Mucosa of descending colon (tissue), 3 donors: ENCODE measurements at regions not wholly inside any gene's neighbourhood (a gene's known extent, or its start where the extent isn't known, plus 50 kb on each side); places are given as distances from the start of the nearest gene placed in this dataset.
"Not testable (repeated sequence)": the region's sequence is repeated elsewhere in the genome, so short reads cannot be mapped to it uniquely, and the experiment has no call there.

Experiments
- ATAC-seq: fragments of 200-7000 bp; cut with Tn5 transposase; one replicate; pipeline ENCODE4 v1.9.1; 2020; ENCODE audit warnings: mild to moderate bottlenecking, moderate library complexity
- DNase-seq, 3 donors: peaks; one replicate each; pipeline ENCODE4 v3.0.0-alpha.2; 2020
- H3K36me3 ChIP-seq: fragments of 200-600 bp; one replicate; pipeline ENCODE4 v1.8.0; 2021; ENCODE audit warnings: low read depth, mild to moderate bottlenecking
- H3K4me1 ChIP-seq: fragments of 200-600 bp; one replicate; pipeline ENCODE4 v1.8.0; 2021; ENCODE audit warnings: low read depth, mild to moderate bottlenecking
- H3K4me3 ChIP-seq: fragments of 200-600 bp; one replicate; pipeline ENCODE4 v1.8.0; 2021; ENCODE audit warnings: mild to moderate bottlenecking
- H3K9me3 ChIP-seq: fragments of 200-600 bp; one replicate; pipeline ENCODE4 v1.8.0; 2021; ENCODE audit warnings: mild to moderate bottlenecking
- CTCF ChIP-seq: fragments of 200-600 bp; IDR thresholded peaks from one replicate; pipeline ENCODE4 v1.8.0; 2022; ENCODE audit warnings: antibody characterized with exemption, mild to moderate bottlenecking
- intact Hi-C, 2 donors: fragments of 100-400 bp; cut with DNase I in 1 of 2; cut with micrococcal nuclease in 1 of 2; formaldehyde crosslinking; loops; one replicate each; pipeline versions ENCODE4 v1.11.0 to v1.11.1; 2022; cut with DNase I, micrococcal nuclease
- donor health status: DM: no; HTN: no; CAD: no; lungs with moderate emphysema.
- donor health status: DM: no; HTN: no; CAD: no.
- donor health status: DM: no; HTN: yes; CAD: no.

GRCh38 chr2:48092846-48093803, 186.8 kb upstream of the FBXO11 start:
- no peak for DNase-seq
- no peak overlapping the region for H3K4me3 ChIP-seq
- intact Hi-C loops, result no loop called here
- no peaks in the 10 kb centered on the region for H3K9me3 ChIP-seq
- H3K4me1 ChIP-seq, result no peaks in the 10 kb centered on the region
- no peak for ATAC-seq
- H3K36me3 ChIP-seq, result no peaks in the 10 kb centered on the region
- no peak for TF ChIP-seq CTCF

- H3K9me3 ChIP-seq, DNase-seq, H3K4me3 ChIP-seq, H3K36me3 ChIP-seq, ATAC-seq, H3K4me1 ChIP-seq, intact Hi-C loops: not testable (repeated sequence)
Measured at GRCh38 chr2:48096765-48097164, 190.5 kb upstream of the FBXO11 start.

- Histone ChIP-seq H3K4me3 (no peak overlapping the region), H3K9me3 (no peaks in the 10 kb centered on the region), H3K4me1 (no peaks in the 10 kb centered on the region), H3K36me3 (no peaks in the 10 kb centered on the region)
- no peak for ATAC-seq
- DNase-seq, result no peak
- intact Hi-C loops, result no loop called here
- no peak for TF ChIP-seq CTCF
Measured at GRCh38 chr2:48098539-48098938, 192.2 kb upstream of the FBXO11 start.

GRCh38 chr2:48104418-48104817, 198.1 kb upstream of the FBXO11 start:
- TF ChIP-seq CTCF, result no peak
- Histone ChIP-seq H3K9me3 (no peaks in the 10 kb centered on the region), H3K4me1 (no peaks in the 10 kb centered on the region), H3K4me3 (no peak overlapping the region), H3K36me3 (no peaks in the 10 kb centered on the region)
- intact Hi-C loops, result loop anchor here in 1 of 2 donors (10.0 kb wide), 1 partner anchor 250 kb away; no protein-coding TSS in a partner anchor
- no peak for ATAC-seq
- DNase-seq, result no peak

- TF ChIP-seq CTCF, result no peak
- Histone ChIP-seq H3K4me3 (no peak overlapping the region), H3K9me3 (no peaks in the 10 kb centered on the region), H3K4me1 (peaks cover 5% of the 10 kb centered on the region), H3K36me3 (no peaks in the 10 kb centered on the region)
- intact Hi-C loops, result loop anchor here (5.0 to 10.0 kb wide), 3 partner anchors 199 to 251 kb away; partner anchors contain the start of gene FBXO11 (in 1 of the 2)
- DNase-seq (no peak), ATAC-seq (no peak)
Measured at GRCh38 chr2:48105848-48106247, 199.6 kb upstream of the FBXO11 start.

- no peak for TF ChIP-seq CTCF
- intact Hi-C loops, result loop anchor here (5.0 to 10.0 kb wide), 3 partner anchors 200 to 253 kb away; partner anchors contain the start of gene FBXO11 (in 1 of the 2)
- Histone ChIP-seq H3K9me3 (no peaks in the 10 kb centered on the region), H3K36me3 (no peaks in the 10 kb centered on the region), H3K4me1 (peaks cover 7% of the 10 kb centered on the region), H3K4me3 (no peak overlapping the region)
- DNase-seq (no peak), ATAC-seq (no peak)
Measured at GRCh38 chr2:48107326-48107925, 201.1 kb upstream of the FBXO11 start.
